ENCODE measurements at regions not wholly inside any gene's neighbourhood (a gene's known extent, or its start where the extent isn't known, plus 50 kb on each side); places are given as distances from the start of the nearest gene placed in this dataset.

DNA sequence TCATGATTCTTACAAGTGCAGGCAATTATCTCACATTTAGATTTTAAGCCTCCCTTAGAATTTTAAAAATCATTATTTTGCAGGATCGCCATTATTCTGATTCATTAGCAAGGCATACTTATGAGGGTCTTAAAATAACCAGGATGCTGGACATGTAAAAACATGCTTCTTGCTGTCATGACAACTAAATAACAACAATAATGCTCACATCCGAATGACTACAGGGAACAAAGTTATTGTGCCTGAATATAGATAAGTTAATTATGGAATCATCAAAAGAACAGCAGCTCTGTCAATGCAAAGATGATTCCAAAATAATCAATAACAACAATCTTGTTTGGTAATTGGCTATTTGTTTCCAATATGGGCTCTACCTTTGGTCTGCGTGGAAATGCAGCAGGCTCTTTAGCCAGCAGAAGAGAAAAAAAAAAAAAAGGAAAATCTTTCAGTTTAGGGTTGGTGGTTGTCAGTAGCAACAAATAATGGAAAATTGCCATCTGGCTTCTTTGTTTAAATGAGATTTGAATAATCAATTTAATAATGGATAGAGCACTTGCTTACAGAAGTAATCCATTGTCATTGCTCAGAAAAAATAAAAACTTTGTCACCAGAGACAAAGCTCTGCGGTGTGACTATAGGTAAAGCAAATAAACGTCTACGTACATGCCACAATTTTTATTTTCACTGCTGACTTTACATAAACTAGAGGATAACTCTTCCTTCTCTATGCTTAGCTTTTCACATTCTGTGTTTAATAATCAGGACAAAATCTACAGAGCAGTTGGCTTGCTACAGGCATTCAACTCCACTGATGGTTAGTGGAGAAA lies 468.9 kb upstream of the TSHZ3 start:
- Histone ChIP-seq H2AK5ac (ENCODE audit: low read length) (no peak overlapping the region), H3K4me2 (ENCODE audit: low read length) (no peak overlapping the region), H2BK12ac (ENCODE audit: low read length) (no peak overlapping the region), H3K79me1 (ENCODE audit: low read length) (no peaks in the 10 kb centered on the region), H3K9ac (ENCODE audit: low read length) (no peak overlapping the region), H3K18ac (ENCODE audit: low read length) (no peak overlapping the region), H4K8ac (ENCODE audit: low read depth, low read length) (no peak overlapping the region), H3K23ac (ENCODE audit: low read length) (no peak overlapping the region), H3K27ac (ENCODE audit: low read depth, low read length) (no peak overlapping the region), H3K36me3 (ENCODE audit: control insufficient read depth in 1 of 2, insufficient read depth in 2 of 2, low read length in 2 of 2) (no peaks in the 10 kb centered on the region), H3K4me1 (ENCODE audit: control insufficient read depth in 1 of 2, insufficient read depth in 2 of 2, low read length in 2 of 2) (no peaks in the 10 kb centered on the region), H4K12ac (ENCODE audit: low read depth, low read length) (no peak overlapping the region), H2AFZ (ENCODE audit: insufficient read depth, low read length, poor library complexity) (no peak overlapping the region), H3K9me3 (ENCODE audit: insufficient read depth, low read depth, low read length) (no peaks in the 10 kb centered on the region), H4K91ac (ENCODE audit: low read depth, low read length) (no peak overlapping the region), H3K79me2 (ENCODE audit: control insufficient read depth, insufficient read depth, low read length, poor library complexity) (no peaks in the 10 kb centered on the region), H2BK5ac (ENCODE audit: low read depth, low read length, poor library complexity) (no peak overlapping the region), H3K27me3 (ENCODE audit: insufficient read depth, low read length) (no peaks in the 10 kb centered on the region), H2BK120ac (ENCODE audit: insufficient read depth, low read length, poor library complexity) (no peak overlapping the region), H3K4me3 (ENCODE audit: low read depth, low read length) (no peak overlapping the region), H3K14ac (ENCODE audit: low read length) (no peak overlapping the region), H3K4ac (ENCODE audit: low read depth, low read length) (no peak overlapping the region)
- no peak for DNase-seq
- no CpG with 5 or more reads among the region's 6 CpGs for WGBS (ENCODE audit: extremely low coverage, insufficient coverage, insufficient read length)

DNA sequence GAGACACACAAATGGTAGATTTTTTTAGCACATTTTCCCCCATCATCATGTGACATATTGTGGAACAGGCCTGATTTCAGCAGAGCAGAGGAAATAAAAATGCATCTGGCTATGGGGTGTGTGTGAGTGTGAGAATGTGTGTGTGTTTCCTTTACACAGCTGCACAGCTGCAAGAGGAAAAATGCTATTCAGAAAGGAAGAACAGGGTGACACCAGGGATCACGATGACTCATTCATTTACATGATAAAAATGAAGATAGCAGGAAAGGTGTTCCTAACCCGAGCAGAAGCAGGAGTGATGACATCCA lies 469.5 kb upstream of the TSHZ3 start:
- Histone ChIP-seq H4K12ac (ENCODE audit: low read depth, low read length) (no peak overlapping the region), H2BK12ac (ENCODE audit: low read length) (no peak overlapping the region), H3K27ac (ENCODE audit: low read depth, low read length) (no peak overlapping the region), H3K18ac (ENCODE audit: low read length) (no peak overlapping the region), H3K36me3 (ENCODE audit: control insufficient read depth in 1 of 2, insufficient read depth in 2 of 2, low read length in 2 of 2) (no peaks in the 10 kb centered on the region), H4K8ac (ENCODE audit: low read depth, low read length) (no peak overlapping the region), H2BK120ac (ENCODE audit: insufficient read depth, low read length, poor library complexity) (no peak overlapping the region), H3K9ac (ENCODE audit: low read length) (no peak overlapping the region), H2BK5ac (ENCODE audit: low read depth, low read length, poor library complexity) (no peak overlapping the region), H3K79me2 (ENCODE audit: control insufficient read depth, insufficient read depth, low read length, poor library complexity) (no peaks in the 10 kb centered on the region), H3K4me3 (ENCODE audit: low read depth, low read length) (no peak overlapping the region), H3K9me3 (ENCODE audit: insufficient read depth, low read depth, low read length) (no peaks in the 10 kb centered on the region), H3K79me1 (ENCODE audit: low read length) (no peaks in the 10 kb centered on the region), H2AFZ (ENCODE audit: insufficient read depth, low read length, poor library complexity) (no peak overlapping the region), H3K4me1 (ENCODE audit: control insufficient read depth in 1 of 2, insufficient read depth in 2 of 2, low read length in 2 of 2) (no peaks in the 10 kb centered on the region), H3K27me3 (ENCODE audit: insufficient read depth, low read length) (no peaks in the 10 kb centered on the region), H3K14ac (ENCODE audit: low read length) (no peak overlapping the region), H3K4me2 (ENCODE audit: low read length) (no peak overlapping the region), H4K91ac (ENCODE audit: low read depth, low read length) (no peak overlapping the region), H3K4ac (ENCODE audit: low read depth, low read length) (no peak overlapping the region), H3K23ac (ENCODE audit: low read length) (no peak overlapping the region), H2AK5ac (ENCODE audit: low read length) (no peak overlapping the region)
- WGBS (ENCODE audit: extremely low coverage, insufficient coverage, insufficient read length), result no CpG with 5 or more reads among the region's 2 CpGs
- DNase-seq, result no peak

DNA sequence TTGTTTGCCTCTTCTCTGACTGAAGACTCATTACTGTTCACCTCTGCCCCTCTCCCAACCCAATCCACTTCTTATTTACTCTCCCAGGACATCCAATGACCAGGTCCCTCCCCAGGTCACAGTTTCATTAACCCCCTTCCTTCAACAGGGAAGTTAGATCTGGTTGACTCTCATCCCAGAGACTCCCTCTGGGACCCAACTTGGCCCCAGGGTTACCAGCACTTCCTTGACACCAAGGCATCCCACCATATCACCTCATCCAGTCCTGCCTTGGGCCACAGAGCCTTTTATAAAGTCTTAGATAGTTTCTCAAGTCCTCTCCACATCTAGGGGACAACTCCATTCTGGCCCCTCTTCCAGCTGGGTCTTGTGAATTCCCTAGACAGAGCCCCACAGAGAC lies 470.6 kb upstream of the TSHZ3 start:
- Histone ChIP-seq H3K36me3 (ENCODE audit: control insufficient read depth in 1 of 2, insufficient read depth in 2 of 2, low read length in 2 of 2) (no peaks in the 10 kb centered on the region), H3K4ac (ENCODE audit: low read depth, low read length) (no peak overlapping the region), H3K18ac (ENCODE audit: low read length) (no peak overlapping the region), H3K9me3 (ENCODE audit: insufficient read depth, low read depth, low read length) (no peaks in the 10 kb centered on the region), H3K23ac (ENCODE audit: low read length) (no peak overlapping the region), H4K12ac (ENCODE audit: low read depth, low read length) (no peak overlapping the region), H3K27ac (ENCODE audit: low read depth, low read length) (no peak overlapping the region), H3K4me3 (ENCODE audit: low read depth, low read length) (no peak overlapping the region), H3K4me2 (ENCODE audit: low read length) (no peak overlapping the region), H3K27me3 (ENCODE audit: insufficient read depth, low read length) (no peaks in the 10 kb centered on the region), H2AK5ac (ENCODE audit: low read length) (no peak overlapping the region), H3K79me1 (ENCODE audit: low read length) (no peaks in the 10 kb centered on the region), H3K4me1 (ENCODE audit: control insufficient read depth in 1 of 2, insufficient read depth in 2 of 2, low read length in 2 of 2) (no peaks in the 10 kb centered on the region), H4K91ac (ENCODE audit: low read depth, low read length) (no peak overlapping the region), H3K79me2 (ENCODE audit: control insufficient read depth, insufficient read depth, low read length, poor library complexity) (no peaks in the 10 kb centered on the region), H2BK5ac (ENCODE audit: low read depth, low read length, poor library complexity) (no peak overlapping the region), H3K14ac (ENCODE audit: low read length) (no peak overlapping the region), H4K8ac (ENCODE audit: low read depth, low read length) (no peak overlapping the region), H2BK12ac (ENCODE audit: low read length) (no peak overlapping the region), H2BK120ac (ENCODE audit: insufficient read depth, low read length, poor library complexity) (no peak overlapping the region), H3K9ac (ENCODE audit: low read length) (no peak overlapping the region), H2AFZ (ENCODE audit: insufficient read depth, low read length, poor library complexity) (no peak overlapping the region)
- DNase-seq, result no peak

DNA sequence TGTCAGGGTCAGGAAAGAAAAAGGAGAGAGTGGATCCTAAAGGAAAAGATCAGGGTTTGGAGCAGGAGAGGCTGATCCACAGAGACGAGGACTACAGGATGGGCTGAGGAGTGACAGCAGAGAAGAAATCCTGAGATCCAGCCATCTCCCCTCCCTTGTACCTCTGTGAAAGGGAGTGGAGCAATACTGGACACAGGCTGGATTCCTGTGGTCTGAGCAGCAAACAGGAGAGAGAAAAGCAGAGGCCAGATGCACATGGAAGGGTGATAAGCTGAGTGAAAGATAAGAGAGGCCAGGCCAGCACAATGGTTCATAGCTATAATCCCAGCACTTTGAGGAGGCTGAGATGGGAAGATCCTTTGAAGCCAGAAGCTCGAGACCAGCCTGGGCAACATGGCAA lies 472.1 kb upstream of the TSHZ3 start:
- H3K9me3 ChIP-seq (ENCODE audit: insufficient read depth, low read depth, low read length), result no peaks in the 10 kb centered on the region
- no peaks in the 10 kb centered on the region for H3K79me1 ChIP-seq (ENCODE audit: low read length)
- H2BK12ac ChIP-seq (ENCODE audit: low read length), result no peak overlapping the region
- no peak overlapping the region for H3K4ac ChIP-seq (ENCODE audit: low read depth, low read length)
- no peaks in the 10 kb centered on the region for H3K27me3 ChIP-seq (ENCODE audit: insufficient read depth, low read length)
- H3K9ac ChIP-seq (ENCODE audit: low read length), result no peak overlapping the region
- H3K14ac ChIP-seq (ENCODE audit: low read length), result no peak overlapping the region
- H4K12ac ChIP-seq (ENCODE audit: low read depth, low read length), result no peak overlapping the region
- H3K36me3 ChIP-seq (ENCODE audit: control insufficient read depth in 1 of 2, insufficient read depth in 2 of 2, low read length in 2 of 2), result no peaks in the 10 kb centered on the region
- DNase-seq, result no peak
- H2AFZ ChIP-seq (ENCODE audit: insufficient read depth, low read length, poor library complexity), result no peak overlapping the region
- no peak overlapping the region for H2BK5ac ChIP-seq (ENCODE audit: low read depth, low read length, poor library complexity)
- no CpG with 5 or more reads among the region's 2 CpGs for WGBS (ENCODE audit: extremely low coverage, insufficient coverage, insufficient read length)
- H3K27ac ChIP-seq (ENCODE audit: low read depth, low read length), result no peak overlapping the region
- no peak overlapping the region for H4K8ac ChIP-seq (ENCODE audit: low read depth, low read length)
- no peak overlapping the region for H3K23ac ChIP-seq (ENCODE audit: low read length)
- H3K4me2 ChIP-seq (ENCODE audit: low read length), result no peak overlapping the region
- H3K4me3 ChIP-seq (ENCODE audit: low read depth, low read length), result no peak overlapping the region
- no peak overlapping the region for H2BK120ac ChIP-seq (ENCODE audit: insufficient read depth, low read length, poor library complexity)
- H3K18ac ChIP-seq (ENCODE audit: low read length), result no peak overlapping the region
- no peaks in the 10 kb centered on the region for H3K79me2 ChIP-seq (ENCODE audit: control insufficient read depth, insufficient read depth, low read length, poor library complexity)
- H4K91ac ChIP-seq (ENCODE audit: low read depth, low read length), result no peak overlapping the region
- no peak overlapping the region for H2AK5ac ChIP-seq (ENCODE audit: low read length)
- H3K4me1 ChIP-seq (ENCODE audit: control insufficient read depth in 1 of 2, insufficient read depth in 2 of 2, low read length in 2 of 2), result no peaks in the 10 kb centered on the region
